ENCODE measurements at regions not wholly inside any gene's neighbourhood (a gene's known extent, or its start where the extent isn't known, plus 50 kb on each side); places are given as distances from the start of the nearest gene placed in this dataset.

DNA sequence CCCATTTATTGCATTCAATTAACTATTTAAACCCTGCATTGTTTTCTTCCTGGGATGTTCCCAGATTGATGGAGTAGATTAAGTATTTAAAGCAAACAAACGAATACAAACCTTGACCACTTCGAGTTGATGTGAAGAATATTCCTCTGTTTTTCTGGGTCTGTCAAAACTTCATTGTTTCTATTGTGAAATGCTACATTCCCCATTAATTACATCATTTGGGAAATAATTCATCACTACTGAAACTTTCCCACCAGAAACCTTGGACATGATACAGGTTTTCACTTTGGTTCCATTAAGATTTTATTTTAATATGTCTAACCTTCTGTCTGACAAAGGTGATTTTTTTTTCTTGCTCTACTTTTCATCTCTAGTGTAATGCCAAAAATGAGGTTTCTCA lies 365.1 kb upstream of the ETAA1 start:
- TF ChIP-seq POLR2A (IDR thresholded peaks at IDR 0.05) = no peak
- TF ChIP-seq, protein P1, sequence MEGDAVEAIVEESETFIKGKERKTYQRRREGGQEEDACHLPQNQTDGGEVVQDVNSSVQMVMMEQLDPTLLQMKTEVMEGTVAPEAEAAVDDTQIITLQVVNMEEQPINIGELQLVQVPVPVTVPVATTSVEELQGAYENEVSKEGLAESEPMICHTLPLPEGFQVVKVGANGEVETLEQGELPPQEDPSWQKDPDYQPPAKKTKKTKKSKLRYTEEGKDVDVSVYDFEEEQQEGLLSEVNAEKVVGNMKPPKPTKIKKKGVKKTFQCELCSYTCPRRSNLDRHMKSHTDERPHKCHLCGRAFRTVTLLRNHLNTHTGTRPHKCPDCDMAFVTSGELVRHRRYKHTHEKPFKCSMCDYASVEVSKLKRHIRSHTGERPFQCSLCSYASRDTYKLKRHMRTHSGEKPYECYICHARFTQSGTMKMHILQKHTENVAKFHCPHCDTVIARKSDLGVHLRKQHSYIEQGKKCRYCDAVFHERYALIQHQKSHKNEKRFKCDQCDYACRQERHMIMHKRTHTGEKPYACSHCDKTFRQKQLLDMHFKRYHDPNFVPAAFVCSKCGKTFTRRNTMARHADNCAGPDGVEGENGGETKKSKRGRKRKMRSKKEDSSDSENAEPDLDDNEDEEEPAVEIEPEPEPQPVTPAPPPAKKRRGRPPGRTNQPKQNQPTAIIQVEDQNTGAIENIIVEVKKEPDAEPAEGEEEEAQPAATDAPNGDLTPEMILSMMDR (IDR thresholded peaks at IDR 0.05) = no peak
- intact Hi-C loops (cut with DNase I) = no loop called here

DNA sequence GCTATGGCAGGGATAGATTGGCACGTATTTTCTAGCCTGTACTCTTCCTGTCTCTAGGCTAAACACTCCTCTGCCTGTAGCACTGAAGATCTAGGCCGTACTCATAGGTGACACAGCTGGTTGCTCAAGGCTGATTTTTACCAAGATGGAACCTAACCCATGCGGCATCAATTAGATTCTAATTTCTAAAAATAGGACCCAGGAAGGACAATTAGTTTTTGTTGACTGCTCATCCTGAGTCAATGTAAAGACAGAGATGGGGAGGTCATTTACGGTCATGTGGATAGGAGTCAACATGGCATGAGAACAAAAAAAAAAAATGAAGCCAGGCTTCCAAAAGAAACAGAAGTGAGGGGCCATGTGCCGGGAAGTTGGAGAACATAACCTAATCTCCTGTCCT lies 360.7 kb upstream of the ETAA1 start:
- Histone ChIP-seq H3K4me3 (no peak overlapping the region), H3K36me3 (replicated peaks in 1 of 2; ENCODE audit: insufficient read depth in 1 of 2, low read depth in 2 of 2) (no peaks in the 10 kb centered on the region), H3K4me1 (peaks cover 84% of the 10 kb centered on the region), H3K27ac (peak overlapping the region; percentile 59 to 95 (median 92)), H3K27me3 (no peaks in the 10 kb centered on the region), H3K9me3 (no peaks in the 10 kb centered on the region)
- WGBS, 2 donors = 42 to 53% methylated on average over 5 of the region's 5 CpGs
- intact Hi-C loops (cut with DNase I) = no loop called here
- no peak for TF ChIP-seq POLR2A (IDR thresholded peaks at IDR 0.05)
- TF ChIP-seq, protein P1 (IDR thresholded peaks at IDR 0.05) = no peak
- ATAC-seq (no peak), DNase-seq (peak in 1 of 4 donors; percentile 16)

More for the DNA sequence above, 365.1 kb upstream of the ETAA1 start:
- no peak for DNase-seq
- H3K4me3 ChIP-seq = no peak overlapping the region
- H3K9me3 ChIP-seq = no peaks in the 10 kb centered on the region
- H3K4me1 ChIP-seq = peaks cover 43% of the 10 kb centered on the region
- 60 to 63% methylated on average over 2 of the region's 2 CpGs for WGBS, 2 donors
- no peaks in the 10 kb centered on the region for H3K36me3 ChIP-seq (replicated peaks in 1 of 2; ENCODE audit: insufficient read depth in 1 of 2, low read depth in 2 of 2)
- H3K27ac ChIP-seq = peak overlapping the region in 3 of 4 donors; percentile 9 to 92 (median 23)
- H3K27me3 ChIP-seq = no peaks in the 10 kb centered on the region
- peak; percentile 57 for ATAC-seq

DNA sequence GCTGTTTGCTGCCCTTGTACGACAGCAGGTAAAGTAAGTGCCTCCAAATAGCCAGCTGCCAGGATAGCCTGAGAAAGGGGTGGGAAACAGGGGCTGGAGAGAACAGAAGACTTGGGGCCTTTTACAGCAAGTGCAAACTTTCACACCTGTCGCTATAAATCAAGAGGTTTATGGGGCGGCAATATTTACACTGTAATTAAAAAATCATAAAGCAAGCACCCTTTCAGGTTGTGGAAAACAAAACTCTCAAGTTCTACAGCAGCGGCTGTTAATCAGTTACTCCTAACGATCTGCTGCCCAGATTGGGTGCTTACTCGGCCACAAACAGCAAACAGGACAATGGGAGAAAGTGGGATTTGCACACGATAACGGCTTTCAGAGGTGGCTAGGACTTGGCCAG lies 359.5 kb upstream of the ETAA1 start:
- ATAC-seq (peak; percentile 80), DNase-seq (peak; percentile 78 to 93 (median 83))
- TF ChIP-seq, protein P1 (IDR thresholded peaks at IDR 0.05) = no peak
- TF ChIP-seq POLR2A (IDR thresholded peaks at IDR 0.05) = peak in 2 of 3 donors; percentile 21 to 38
- Histone ChIP-seq H3K4me1 (peaks cover 91% of the 10 kb centered on the region), H3K36me3 (replicated peaks in 1 of 2; ENCODE audit: insufficient read depth in 1 of 2, low read depth in 2 of 2) (no peaks in the 10 kb centered on the region), H3K4me3 (no peak overlapping the region), H3K27me3 (no peaks in the 10 kb centered on the region), H3K9me3 (no peaks in the 10 kb centered on the region), H3K27ac (peak overlapping the region; percentile 91 to 95 (median 92))
- intact Hi-C loops (cut with DNase I) = no loop called here
- 21 to 23% methylated on average over 8 of the region's 8 CpGs for WGBS, 2 donors

DNA sequence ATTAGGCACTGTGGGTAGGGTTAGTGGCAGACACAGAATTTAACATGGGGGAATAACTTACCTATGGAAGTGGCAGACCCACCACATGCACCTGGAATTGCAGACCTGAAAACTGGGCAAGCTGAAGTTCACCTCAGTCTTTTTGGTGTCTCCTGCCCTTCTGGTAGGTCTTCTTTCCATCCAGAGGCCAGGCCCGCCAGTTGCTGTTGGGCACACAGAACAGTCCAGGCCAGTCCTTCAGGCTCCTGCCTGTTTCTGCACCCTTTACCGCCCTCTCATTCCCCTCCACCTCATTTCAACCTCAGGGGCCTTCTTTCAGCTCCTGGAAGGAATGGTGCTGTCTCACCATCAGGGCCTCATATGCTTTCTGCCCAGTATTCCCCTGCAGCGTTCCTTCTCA lies 358.9 kb upstream of the ETAA1 start:
- TF ChIP-seq, protein P1 (IDR thresholded peaks at IDR 0.05) = peak in 1 of 7 experiments; percentile 7
- TF ChIP-seq POLR2A (IDR thresholded peaks at IDR 0.05) = no peak
- Histone ChIP-seq H3K4me1 (peaks cover 91% of the 10 kb centered on the region), H3K27ac (peak overlapping the region; percentile 91 to 95 (median 92)), H3K27me3 (no peaks in the 10 kb centered on the region), H3K36me3 (replicated peaks in 1 of 2; ENCODE audit: insufficient read depth in 1 of 2, low read depth in 2 of 2) (no peaks in the 10 kb centered on the region), H3K4me3 (no peak overlapping the region), H3K9me3 (no peaks in the 10 kb centered on the region)
- intact Hi-C loops (cut with DNase I) = no loop called here
- ATAC-seq = no peak
- DNase-seq = peak in 3 of 4 donors; percentile 20 to 52 (median 35)
- WGBS, 2 donors = 33 to 37% methylated on average over 3 of the region's 3 CpGs

DNA sequence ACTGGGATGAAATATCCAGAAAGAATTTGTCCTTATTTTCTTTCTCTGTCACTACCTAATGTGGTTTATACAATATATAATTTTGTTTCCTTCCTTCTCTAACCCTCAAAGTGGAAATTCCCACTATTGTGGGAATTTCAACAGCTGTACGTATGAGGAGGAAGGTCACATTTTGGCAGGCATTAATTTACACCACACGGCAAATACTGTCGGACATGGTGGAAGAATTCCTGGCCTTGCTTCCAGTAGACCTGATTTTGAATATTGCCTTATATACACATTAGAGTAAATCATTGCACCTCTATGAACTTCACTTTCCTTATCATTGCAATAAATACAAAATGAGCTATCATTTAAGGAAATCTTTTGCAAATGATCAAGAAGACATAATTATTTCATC lies 358.1 kb upstream of the ETAA1 start:
- DNase-seq (peak in 3 of 4 donors; percentile 64 to 83 (median 69)), ATAC-seq (peak; percentile 47)
- H3K27me3 ChIP-seq = no peaks in the 10 kb centered on the region
- no peaks in the 10 kb centered on the region for H3K9me3 ChIP-seq
- H3K27ac ChIP-seq = peak overlapping the region; percentile 91 to 95 (median 92)
- intact Hi-C loops (cut with DNase I) = no loop called here
- no peaks in the 10 kb centered on the region for H3K36me3 ChIP-seq (replicated peaks in 1 of 2; ENCODE audit: insufficient read depth in 1 of 2, low read depth in 2 of 2)
- H3K4me3 ChIP-seq = no peak overlapping the region
- 15 to 30% methylated on average over 3 of the region's 3 CpGs for WGBS, 2 donors
- TF ChIP-seq, protein P1 (IDR thresholded peaks at IDR 0.05) = no peak
- TF ChIP-seq POLR2A (IDR thresholded peaks at IDR 0.05) = no peak
- peaks cover 94% of the 10 kb centered on the region for H3K4me1 ChIP-seq
